K562 (cell line): ENCODE measurements at regions not wholly inside any gene's neighbourhood (a gene's known extent, or its start where the extent isn't known, plus 50 kb on each side); places are given as distances from the start of the nearest gene placed in this dataset.

Experiments used
- ATAC-seq: fragments of 200-7000 bp; cut with Tn5 transposase; 3 replicates; pipeline ENCODE4 v1.9.1; 2020; ENCODE audit warnings: moderate library complexity
- BruUV-seq: library from RNA; stranded (reverse); fragments of 400-500 nt; replicated peaks from 2 replicates; lab custom pipeline; 2021; lab: Mats Ljungman, UMichigan
- CTCF ChIA-PET: fragments of 300-600 bp; formaldehyde crosslinking; extraction: SDS; loops from one replicate; lab custom pipeline; 2021; ENCODE audit warnings: low intra/inter-chr PET ratio; lab: Yijun Ruan, JAX
- POLR2A ChIA-PET: fragments of 300-600, 350-650 bp; sonication (Branson Sonifier 250); formaldehyde crosslinking; extraction: SDS; loops from one replicate; lab custom pipeline; 2021; ENCODE audit warnings: antibody characterized with exemption, inconsistent platforms; lab: Yijun Ruan, JAX
- DNase-seq, 4 experiments: peaks; one replicate each; pipeline versions ENCODE4 v3.0.0 to v3.0.0-alpha.2; 2011 to 2018; ENCODE audit warnings: low spot score in 3 of 4, mixed read lengths in 3 of 4; ENCODE audit errors: extremely low read depth in 1 of 4
- FAIRE-seq: peaks from 2 replicates; lab custom pipeline; 2011; peaks lifted over from hg19 to GRCh38; lab: Jason Lieb, UNC
- H2AFZ ChIP-seq: 2 replicates; pipeline ENCODE4 v1.6.0; 2011; ENCODE audit warnings: low read depth, low read length, control low read depth, inconsistent platforms
- H3K27ac ChIP-seq: fragments of 200-600 bp; 3 replicates; pipeline ENCODE4 v1.8.0; 2011; ENCODE audit warnings: low read depth, mild to moderate bottlenecking, control low read depth, inconsistent platforms, low read length, moderate library complexity, mixed read lengths; ENCODE audit errors: extremely low read depth
- H3K27me3 ChIP-seq, 2 experiments: fragments of 300-600 bp in 1 of 2; 2 replicates in 1 of 2; 3 replicates in 1 of 2; pipeline versions ENCODE4 v1.6.0 to v1.8.0; 2011; ENCODE audit warnings: inconsistent platforms in 2 of 2, low read length in 2 of 2, mild to moderate bottlenecking in 1 of 2, mixed read lengths in 1 of 2, moderate library complexity in 1 of 2; ENCODE audit not compliant: control insufficient read depth in 2 of 2, insufficient read depth in 2 of 2
- H3K36me3 ChIP-seq: fragments of 300-600 bp; 3 replicates; pipeline ENCODE4 v1.8.0; 2011; ENCODE audit warnings: mild to moderate bottlenecking, low read length, inconsistent platforms; ENCODE audit not compliant: control insufficient read depth, insufficient read depth
- H3K4me1 ChIP-seq, 2 experiments: fragments of 200-600 bp in 1 of 2; replicated peaks in 1 of 2; 2 replicates in 1 of 2; 3 replicates in 1 of 2; pipeline versions ENCODE4 v1.5.1 to v1.8.0; 2011; ENCODE audit warnings: inconsistent platforms in 2 of 2, low read length in 2 of 2, mild to moderate bottlenecking in 1 of 2, mixed read lengths in 1 of 2, moderate library complexity in 1 of 2; ENCODE audit not compliant: control insufficient read depth in 2 of 2, insufficient read depth in 2 of 2
- H3K4me2 ChIP-seq: 2 replicates; pipeline ENCODE4 v1.6.1; 2011; ENCODE audit warnings: low read length, control low read depth, inconsistent platforms, mixed read lengths; ENCODE audit not compliant: insufficient read depth
- H3K4me3 ChIP-seq: fragments of 200-600 bp; sonication (generic), shearing (Covaris generic); 2 replicates; pipeline ENCODE4 v1.5.1; 2016; ENCODE audit warnings: control low read depth, inconsistent platforms
- H3K79me2 ChIP-seq: fragments of 200-600 bp; 3 replicates; pipeline ENCODE4 v1.8.0; 2011; ENCODE audit warnings: low read length, inconsistent platforms; ENCODE audit not compliant: control insufficient read depth, insufficient read depth
- H3K9ac ChIP-seq, 2 experiments: 2 replicates each; pipeline versions ENCODE4 v1.6.0 to v1.6.1; 2011; ENCODE audit warnings: low read depth in 2 of 2, low read length in 2 of 2, control low read depth in 1 of 2, inconsistent platforms in 1 of 2, mild to moderate bottlenecking in 1 of 2, mixed read lengths in 1 of 2; ENCODE audit not compliant: insufficient read depth in 1 of 2
- H3K9me1 ChIP-seq: one replicate; pipeline ENCODE4 v1.6.0; 2011; ENCODE audit warnings: inconsistent platforms, mild to moderate bottlenecking, low read length, moderate library complexity; ENCODE audit not compliant: control insufficient read depth, insufficient read depth
- H3K9me3 ChIP-seq: replicated peaks from 2 replicates; pipeline ENCODE4 v1.5.1; 2011; ENCODE audit warnings: low read depth, low read length, inconsistent platforms; ENCODE audit not compliant: control insufficient read depth, insufficient read depth
- H4K20me1 ChIP-seq: replicated peaks from 2 replicates; pipeline ENCODE4 v1.6.1; 2011; ENCODE audit warnings: low read length, inconsistent platforms, mixed read lengths; ENCODE audit not compliant: control insufficient read depth, insufficient read depth
- DNMT1 ChIP-seq: fragments of 450-650 bp; IDR thresholded peaks from 2 replicates; pipeline ENCODE4 v1.6.1; 2016; ENCODE audit warnings: antibody characterized with exemption, mild to moderate bottlenecking
- FOXJ2 ChIP-seq: fragments of 200-800 bp; sonication (Bioruptor generic); IDR thresholded peaks from 2 replicates; pipeline ENCODE4 v1.6.1; 2016; ENCODE audit warnings: missing genetic modification characterization, missing compliant biosample characterization
- HCFC1 ChIP-seq: IDR thresholded peaks from 2 replicates; pipeline ENCODE4 v1.6.1; 2012; ENCODE audit warnings: low read depth, low read length, improper control_type of control experiment
- HDAC1 ChIP-seq, 2 experiments: fragments of 450-650 bp; IDR thresholded peaks; 2 replicates each; pipeline ENCODE4 v1.6.1; 2016 to 2017; ENCODE audit warnings: inconsistent platforms in 1 of 2, mild to moderate bottlenecking in 1 of 2, moderate library complexity in 1 of 2
- NR2C1 ChIP-seq, 2 experiments: fragments of 450-650 bp; IDR thresholded peaks; 2 replicates each; pipeline ENCODE4 v1.6.1; 2017; ENCODE audit warnings: mild to moderate bottlenecking in 2 of 2, antibody characterized with exemption in 1 of 2, inconsistent platforms in 1 of 2, missing compliant biosample characterization in 1 of 2, missing genetic modification characterization in 1 of 2
- RHOXF2B ChIP-seq: fragments of 250-450 bp; sonication (Bioruptor Pico); conservative IDR thresholded peaks from 2 replicates; pipeline ENCODE4 v1.5.1; 2021
- SOX6 ChIP-seq: fragments of 450-650 bp; IDR thresholded peaks from 2 replicates; pipeline ENCODE4 v1.6.1; 2014; ENCODE audit warnings: mild to moderate bottlenecking
- TCF7 ChIP-seq: sonication (generic); IDR thresholded peaks from 2 replicates; pipeline ENCODE4 v1.6.1; 2016; ENCODE audit warnings: antibody characterized with exemption, borderline replicate concordance
- ZNF445 ChIP-seq: fragments of 250-450 bp; sonication (Bioruptor Pico); IDR thresholded peaks from 2 replicates; pipeline ENCODE4 v1.4.0; 2020; ENCODE audit warnings: low read depth, mild to moderate bottlenecking, moderate library complexity
- ZNF76 ChIP-seq: fragments of 250-450 bp; sonication (Bioruptor Pico); IDR thresholded peaks from 2 replicates; pipeline ENCODE4 v1.4.0; 2020; ENCODE audit warnings: mild to moderate bottlenecking, moderate library complexity, borderline replicate concordance
- WGBS: fragments of 100-300 bp; shearing (Covaris generic); methylation state at CpG from one replicate; pipeline ENCODE4 v1.1.6; 2016; ENCODE audit warnings: low coverage, mixed read lengths; ENCODE audit not compliant: insufficient coverage; ENCODE audit errors: missing lambda C conversion rate; 5-methylcytosine and 5-hydroxymethylcytosine counted together
- in situ Hi-C: fragments of 300-500 bp; cut with MboI; formaldehyde crosslinking; loops from 4 replicates; pipeline ENCODE4 v1.15.0; 2018; ENCODE audit warnings: inconsistent platforms, mixed read lengths
- intact Hi-C: fragments of 100-400 bp; cut with micrococcal nuclease; formaldehyde crosslinking; loops from 2 replicates; pipeline ENCODE4 v1.14.2; 2022
- TF ChIP-seq, protein P1 (sequence below): fragments of 250-450 bp; sonication (Bioruptor Pico); IDR thresholded peaks from 2 replicates; pipeline ENCODE4 v1.5.0; 2021
- TF ChIP-seq, protein P2 (sequence below): fragments of 250-450 bp; sonication (Bioruptor Pico); IDR thresholded peaks from 2 replicates; pipeline ENCODE4 v1.8.0; 2022; ENCODE audit warnings: inconsistent platforms

- Histone ChIP-seq H3K27ac (no peak overlapping the region), H2AFZ (no peak overlapping the region), H3K36me3 (no peaks in the 10 kb centered on the region), H3K4me1 (no peaks in the 10 kb centered on the region), H3K9me1 (no peaks in the 10 kb centered on the region), H3K9ac (no peak overlapping the region), H3K79me2 (no peaks in the 10 kb centered on the region), H3K27me3 (no peaks in the 10 kb centered on the region), H3K9me3 (no peaks in the 10 kb centered on the region), H3K4me3 (no peak overlapping the region), H3K4me2 (no peak overlapping the region), H4K20me1 (no peaks in the 10 kb centered on the region)
- no TSS peak for BruUV-seq
- in situ Hi-C loops (no loop called here), intact Hi-C loops (no loop called here)
- FAIRE-seq (no peak), DNase-seq (no peak), ATAC-seq (no peak)
- 4% methylated on average over 3 of the region's 3 CpGs for WGBS
- TF ChIP-seq RHOXF2B (no peak), DNMT1 (no peak), ZNF445 (no peak)
- TF ChIP-seq, protein P1, sequence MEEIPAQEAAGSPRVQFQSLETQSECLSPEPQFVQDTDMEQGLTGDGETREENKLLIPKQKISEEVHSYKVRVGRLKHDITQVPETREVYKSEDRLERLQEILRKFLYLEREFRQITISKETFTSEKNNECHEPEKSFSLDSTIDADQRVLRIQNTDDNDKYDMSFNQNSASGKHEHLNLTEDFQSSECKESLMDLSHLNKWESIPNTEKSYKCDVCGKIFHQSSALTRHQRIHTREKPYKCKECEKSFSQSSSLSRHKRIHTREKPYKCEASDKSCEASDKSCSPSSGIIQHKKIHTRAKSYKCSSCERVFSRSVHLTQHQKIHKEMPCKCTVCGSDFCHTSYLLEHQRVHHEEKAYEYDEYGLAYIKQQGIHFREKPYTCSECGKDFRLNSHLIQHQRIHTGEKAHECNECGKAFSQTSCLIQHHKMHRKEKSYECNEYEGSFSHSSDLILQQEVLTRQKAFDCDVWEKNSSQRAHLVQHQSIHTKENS (CRISPR knock-in tag), result no peak
- ChIA-PET POLR2A (no interaction called here), CTCF (no interaction called here)
These were observed 191.2 kb upstream of the CDH19 start for GRCh38 chr18:66795051-66795450.

- DNase-seq, result no peak
- no peak overlapping the region for H3K4me3 ChIP-seq
- no peak overlapping the region for H3K9ac ChIP-seq
- H3K27me3 ChIP-seq, result no peaks in the 10 kb centered on the region
- no peak for FAIRE-seq
- in situ Hi-C loops, result no loop called here
- H3K27ac ChIP-seq, result no peak overlapping the region
- H3K36me3 ChIP-seq, result no peaks in the 10 kb centered on the region
- no peak overlapping the region for H2AFZ ChIP-seq
- no peaks in the 10 kb centered on the region for H3K9me1 ChIP-seq
- CTCF ChIA-PET, result no interaction called here
- ATAC-seq, result no peak
- H3K4me1 ChIP-seq, result no peaks in the 10 kb centered on the region
- H3K9me3 ChIP-seq, result no peaks in the 10 kb centered on the region
- H3K4me2 ChIP-seq, result no peak overlapping the region
- no peaks in the 10 kb centered on the region for H4K20me1 ChIP-seq
- no TSS peak for BruUV-seq
- TF ChIP-seq HDAC1 (IDR thresholded peaks at IDR 0.05) (no peak), SOX6 (no peak), HCFC1 (no peak), ZNF76 (no peak), TCF7 (no peak), FOXJ2 (tag) (no peak), NR2C1 (IDR thresholded peaks at IDR 0.05) (no peak), NR2C1 (tag; IDR thresholded peaks at IDR 0.05) (no peak)
- TF ChIP-seq, protein P2, sequence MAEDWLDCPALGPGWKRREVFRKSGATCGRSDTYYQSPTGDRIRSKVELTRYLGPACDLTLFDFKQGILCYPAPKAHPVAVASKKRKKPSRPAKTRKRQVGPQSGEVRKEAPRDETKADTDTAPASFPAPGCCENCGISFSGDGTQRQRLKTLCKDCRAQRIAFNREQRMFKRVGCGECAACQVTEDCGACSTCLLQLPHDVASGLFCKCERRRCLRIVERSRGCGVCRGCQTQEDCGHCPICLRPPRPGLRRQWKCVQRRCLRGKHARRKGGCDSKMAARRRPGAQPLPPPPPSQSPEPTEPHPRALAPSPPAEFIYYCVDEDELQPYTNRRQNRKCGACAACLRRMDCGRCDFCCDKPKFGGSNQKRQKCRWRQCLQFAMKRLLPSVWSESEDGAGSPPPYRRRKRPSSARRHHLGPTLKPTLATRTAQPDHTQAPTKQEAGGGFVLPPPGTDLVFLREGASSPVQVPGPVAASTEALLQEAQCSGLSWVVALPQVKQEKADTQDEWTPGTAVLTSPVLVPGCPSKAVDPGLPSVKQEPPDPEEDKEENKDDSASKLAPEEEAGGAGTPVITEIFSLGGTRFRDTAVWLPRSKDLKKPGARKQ, result no peak
- 0% methylated on average over 3 of the region's 3 CpGs for WGBS
- POLR2A ChIA-PET, result no interaction called here
- H3K79me2 ChIP-seq, result no peaks in the 10 kb centered on the region
- intact Hi-C loops, result no loop called here
These were observed 188.6 kb upstream of the CDH19 start for GRCh38 chr18:66792466-66792865.
